Lower leg skin (tissue), 3 donors: ENCODE measurements at regions not wholly inside any gene's neighbourhood (a gene's known extent, or its start where the extent isn't known, plus 50 kb on each side); places are given as distances from the start of the nearest gene placed in this dataset.

ENCODE experiments used
- CTCF ChIP-seq, 3 donors: fragments of 450-650 bp; IDR thresholded peaks; one replicate each; pipeline ENCODE4 v1.5.1; 2016; ENCODE audit warnings: antibody characterized with exemption in 3 of 3, mild to moderate bottlenecking in 3 of 3, moderate library complexity in 2 of 3
- POLR2A ChIP-seq, 2 donors: fragments of 450-650 bp; IDR thresholded peaks; one replicate each; pipeline ENCODE4 v1.6.1; 2016 to 2017; ENCODE audit warnings: antibody characterized with exemption in 2 of 2, mild to moderate bottlenecking in 1 of 2, moderate library complexity in 1 of 2

- no peak for TF ChIP-seq CTCF (IDR thresholded peaks at IDR 0.05)
- TF ChIP-seq POLR2A (IDR thresholded peaks at IDR 0.05), result no peak
Observed at GRCh38 chr17:34765291-34765690, 185.9 kb downstream of the TMEM132E start.
